ENCODE measurements at regions not wholly inside any gene's neighbourhood (a gene's known extent, or its start where the extent isn't known, plus 50 kb on each side); places are given as distances from the start of the nearest gene placed in this dataset.

GRCh38 chr4:35163168-35163567 is 1081.1 kb downstream of the ARAP2 start:
- no peak overlapping the region for H3K27ac Mint-ChIP-seq (ENCODE audit: unreplicated experiment)
- H3K9me3 Mint-ChIP-seq (ENCODE audit: unreplicated experiment): no peaks in the 10 kb centered on the region
- no peak overlapping the region for H3K4me3 Mint-ChIP-seq (ENCODE audit: unreplicated experiment)
- H3K36me3 Mint-ChIP-seq (ENCODE audit: low read depth, unreplicated experiment): no peaks in the 10 kb centered on the region
- H3K27me3 Mint-ChIP-seq (ENCODE audit: unreplicated experiment): peaks cover 1% of the 10 kb centered on the region
- H3K4me1 Mint-ChIP-seq (ENCODE audit: unreplicated experiment): no peaks in the 10 kb centered on the region
- DNase-seq (ENCODE audit: low spot score): no peak
- TF ChIP-seq CTCF (IDR thresholded peaks at IDR 0.05; ENCODE audit: unreplicated experiment): no peak

GRCh38 chr4:35164063-35164462 is 1080.3 kb downstream of the ARAP2 start:
- DNase-seq (ENCODE audit: low spot score): no peak
- Mint-ChIP-seq H3K27me3 (ENCODE audit: unreplicated experiment) (peaks cover 1% of the 10 kb centered on the region), H3K4me3 (ENCODE audit: unreplicated experiment) (no peak overlapping the region), H3K9me3 (ENCODE audit: unreplicated experiment) (no peaks in the 10 kb centered on the region), H3K4me1 (ENCODE audit: unreplicated experiment) (no peaks in the 10 kb centered on the region), H3K27ac (ENCODE audit: unreplicated experiment) (no peak overlapping the region), H3K36me3 (ENCODE audit: low read depth, unreplicated experiment) (no peaks in the 10 kb centered on the region)
- TF ChIP-seq CTCF (IDR thresholded peaks at IDR 0.05; ENCODE audit: unreplicated experiment): no peak

GRCh38 chr4:35166466-35166865 is 1077.8 kb downstream of the ARAP2 start:
- no peaks in the 10 kb centered on the region for H3K4me1 Mint-ChIP-seq (ENCODE audit: unreplicated experiment)
- H3K27me3 Mint-ChIP-seq (ENCODE audit: unreplicated experiment): peaks cover 1% of the 10 kb centered on the region
- H3K36me3 Mint-ChIP-seq (ENCODE audit: low read depth, unreplicated experiment): no peaks in the 10 kb centered on the region
- no peak for DNase-seq (ENCODE audit: low spot score)
- no peak for TF ChIP-seq CTCF (IDR thresholded peaks at IDR 0.05; ENCODE audit: unreplicated experiment)
- no peak overlapping the region for H3K4me3 Mint-ChIP-seq (ENCODE audit: unreplicated experiment)
- H3K27ac Mint-ChIP-seq (ENCODE audit: unreplicated experiment): no peak overlapping the region
- no peaks in the 10 kb centered on the region for H3K9me3 Mint-ChIP-seq (ENCODE audit: unreplicated experiment)

- Mint-ChIP-seq H3K27me3 (ENCODE audit: unreplicated experiment) (peaks cover 1% of the 10 kb centered on the region), H3K9me3 (ENCODE audit: unreplicated experiment) (no peaks in the 10 kb centered on the region), H3K4me1 (ENCODE audit: unreplicated experiment) (no peaks in the 10 kb centered on the region), H3K4me3 (ENCODE audit: unreplicated experiment) (no peak overlapping the region), H3K27ac (ENCODE audit: unreplicated experiment) (no peak overlapping the region), H3K36me3 (ENCODE audit: low read depth, unreplicated experiment) (no peaks in the 10 kb centered on the region)
- no peak for DNase-seq (ENCODE audit: low spot score)
- no peak for TF ChIP-seq CTCF (IDR thresholded peaks at IDR 0.05; ENCODE audit: unreplicated experiment)
These were observed 1076.9 kb downstream of the ARAP2 start for GRCh38 chr4:35167385-35167784.

GRCh38 chr4:35175487-35175886 is 1068.8 kb downstream of the ARAP2 start:
- Mint-ChIP-seq H3K27ac (ENCODE audit: unreplicated experiment) (no peak overlapping the region), H3K4me3 (ENCODE audit: unreplicated experiment) (no peak overlapping the region), H3K27me3 (ENCODE audit: unreplicated experiment) (peaks cover 1% of the 10 kb centered on the region), H3K36me3 (ENCODE audit: low read depth, unreplicated experiment) (no peaks in the 10 kb centered on the region), H3K4me1 (ENCODE audit: unreplicated experiment) (no peaks in the 10 kb centered on the region), H3K9me3 (ENCODE audit: unreplicated experiment) (no peaks in the 10 kb centered on the region)
- DNase-seq (ENCODE audit: low spot score): no peak
- no peak for TF ChIP-seq CTCF (IDR thresholded peaks at IDR 0.05; ENCODE audit: unreplicated experiment)

Data from endothelial cell (in vitro differentiated cells).